Thyroid gland (tissue), 4 donors: ENCODE measurements at regions not wholly inside any gene's neighbourhood (a gene's known extent, or its start where the extent isn't known, plus 50 kb on each side); places are given as distances from the start of the nearest gene placed in this dataset.

ENCODE experiments used
- DNase-seq, 2 donors: peaks; one replicate each; pipeline ENCODE4 v3.0.0-alpha.2; 2019
- H3K27ac ChIP-seq, 3 donors: fragments of 200-600 bp; sonication (generic); 1 replicate in 2 of 3; 2 replicates in 1 of 3; pipeline ENCODE4 v1.5.1; 2016 to 2019; ENCODE audit warnings: mild to moderate bottlenecking in 1 of 3, moderate library complexity in 1 of 3
- H3K27me3 ChIP-seq: fragments of 200-600 bp; sonication (generic); one replicate; pipeline ENCODE4 v1.5.1; 2019
- H3K36me3 ChIP-seq, 2 donors: fragments of 200-600 bp; sonication (generic); one replicate each; pipeline ENCODE4 v1.5.1; 2016 to 2019
- H3K4me1 ChIP-seq, 2 donors: fragments of 200-600 bp; sonication (generic); one replicate each; pipeline ENCODE4 v1.5.1; 2017 to 2019
- H3K4me3 ChIP-seq, 3 donors: fragments of 200-600 bp; sonication (generic); replicated peaks in 1 of 3; 1 replicate in 2 of 3; 2 replicates in 1 of 3; pipeline ENCODE4 v1.5.1; 2016; ENCODE audit warnings: mild to moderate bottlenecking in 1 of 3
- H3K9me3 ChIP-seq: fragments of 200-600 bp; sonication (generic); one replicate; pipeline ENCODE4 v1.5.1; 2017
- POLR2A ChIP-seq, 2 donors: fragments of 450-650 bp; IDR thresholded peaks; one replicate each; pipeline ENCODE4 v1.6.1; 2017; ENCODE audit warnings: antibody characterized with exemption in 2 of 2, mild to moderate bottlenecking in 2 of 2, moderate library complexity in 1 of 2
- WGBS, 2 donors: methylation state at CpG; one replicate each; pipeline ENCODE4 v1.1.5; 2017; 5-methylcytosine and 5-hydroxymethylcytosine counted together
- intact Hi-C: fragments of 100-400 bp; cut with DNase I; formaldehyde crosslinking; loops from one replicate; pipeline ENCODE4 v1.15.1; 2023
- TF ChIP-seq, protein P1 (sequence below), 6 experiments: fragments of 200-600 bp in 3 of 6; fragments of 450-650 bp in 3 of 6; sonication (generic) in 3 of 6; IDR thresholded peaks; one replicate each; pipeline ENCODE4 v1.5.1; 2016 to 2019; ENCODE audit warnings: antibody characterized with exemption in 6 of 6, mild to moderate bottlenecking in 2 of 6, inconsistent platforms in 1 of 6, moderate library complexity in 1 of 6

GRCh38 chr2:181326661-181327060 is 130.5 kb upstream of the ITGA4 start:
- Histone ChIP-seq H3K4me3 (no peak overlapping the region), H3K36me3 (no peaks in the 10 kb centered on the region), H3K27me3 (no peaks in the 10 kb centered on the region), H3K27ac (no peak overlapping the region), H3K4me1 (no peaks in the 10 kb centered on the region), H3K9me3 (no peaks in the 10 kb centered on the region)
- no peak for DNase-seq
- TF ChIP-seq POLR2A (IDR thresholded peaks at IDR 0.05) = no peak
- intact Hi-C loops = no loop called here
- 90% methylated on average over 2 of the region's 2 CpGs for WGBS, 2 donors

GRCh38 chr2:181330286-181330685 is 126.9 kb upstream of the ITGA4 start:
- TF ChIP-seq, protein P1, sequence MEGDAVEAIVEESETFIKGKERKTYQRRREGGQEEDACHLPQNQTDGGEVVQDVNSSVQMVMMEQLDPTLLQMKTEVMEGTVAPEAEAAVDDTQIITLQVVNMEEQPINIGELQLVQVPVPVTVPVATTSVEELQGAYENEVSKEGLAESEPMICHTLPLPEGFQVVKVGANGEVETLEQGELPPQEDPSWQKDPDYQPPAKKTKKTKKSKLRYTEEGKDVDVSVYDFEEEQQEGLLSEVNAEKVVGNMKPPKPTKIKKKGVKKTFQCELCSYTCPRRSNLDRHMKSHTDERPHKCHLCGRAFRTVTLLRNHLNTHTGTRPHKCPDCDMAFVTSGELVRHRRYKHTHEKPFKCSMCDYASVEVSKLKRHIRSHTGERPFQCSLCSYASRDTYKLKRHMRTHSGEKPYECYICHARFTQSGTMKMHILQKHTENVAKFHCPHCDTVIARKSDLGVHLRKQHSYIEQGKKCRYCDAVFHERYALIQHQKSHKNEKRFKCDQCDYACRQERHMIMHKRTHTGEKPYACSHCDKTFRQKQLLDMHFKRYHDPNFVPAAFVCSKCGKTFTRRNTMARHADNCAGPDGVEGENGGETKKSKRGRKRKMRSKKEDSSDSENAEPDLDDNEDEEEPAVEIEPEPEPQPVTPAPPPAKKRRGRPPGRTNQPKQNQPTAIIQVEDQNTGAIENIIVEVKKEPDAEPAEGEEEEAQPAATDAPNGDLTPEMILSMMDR (IDR thresholded peaks at IDR 0.05) = no peak
- TF ChIP-seq POLR2A (IDR thresholded peaks at IDR 0.05) = no peak
- no peak for DNase-seq
- Histone ChIP-seq H3K27ac (no peak overlapping the region), H3K4me1 (no peaks in the 10 kb centered on the region), H3K27me3 (no peaks in the 10 kb centered on the region), H3K9me3 (no peaks in the 10 kb centered on the region), H3K4me3 (no peak overlapping the region), H3K36me3 (no peaks in the 10 kb centered on the region)
- intact Hi-C loops = no loop called here
- WGBS, 2 donors = 81 to 85% methylated on average over 1 of the region's 1 CpG

GRCh38 chr2:181332044-181332605 is 125.1 kb upstream of the ITGA4 start:
- Histone ChIP-seq H3K36me3 (no peaks in the 10 kb centered on the region), H3K4me3 (no peak overlapping the region), H3K27ac (no peak overlapping the region), H3K4me1 (no peaks in the 10 kb centered on the region), H3K9me3 (no peaks in the 10 kb centered on the region), H3K27me3 (no peaks in the 10 kb centered on the region)
- TF ChIP-seq POLR2A (IDR thresholded peaks at IDR 0.05) = no peak
- TF ChIP-seq, protein P1 (IDR thresholded peaks at IDR 0.05) = no peak
- no peak for DNase-seq
- intact Hi-C loops = no loop called here
- 81 to 83% methylated on average over 3 of the region's 3 CpGs for WGBS, 2 donors

DNA sequence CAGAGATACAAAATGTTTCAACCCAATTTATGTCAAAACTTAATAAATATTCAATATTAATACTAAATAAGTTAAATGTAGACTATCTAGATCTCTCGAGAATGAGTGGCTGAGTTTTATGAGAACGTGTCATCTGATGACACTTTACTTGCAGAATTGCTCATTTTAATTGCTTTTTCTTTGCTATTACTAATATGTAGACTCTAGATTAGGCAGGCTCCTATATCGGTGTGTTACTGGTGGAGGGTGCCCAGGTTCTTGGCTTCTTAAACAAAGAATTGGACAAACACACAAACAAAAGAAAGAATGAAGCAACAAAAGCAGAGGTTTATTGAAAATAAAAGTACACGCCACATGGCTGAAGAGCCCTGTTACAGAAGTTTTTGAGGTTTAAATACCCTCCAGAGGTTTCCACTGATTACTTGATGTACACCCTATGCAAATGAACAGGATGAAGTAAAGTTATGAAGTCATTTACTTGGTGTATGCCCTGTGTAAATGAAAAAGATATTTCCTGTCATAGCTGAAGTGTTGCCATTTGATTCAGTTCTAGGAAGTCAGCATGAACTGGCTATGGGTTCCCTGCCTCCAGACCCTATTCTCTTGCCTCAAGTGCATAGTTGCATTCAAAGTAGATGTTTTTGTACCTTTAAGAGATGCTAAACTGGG is 122.9 kb upstream of the ITGA4 start:
- H3K4me1 ChIP-seq = no peaks in the 10 kb centered on the region
- intact Hi-C loops = no loop called here
- H3K36me3 ChIP-seq = no peaks in the 10 kb centered on the region
- H3K9me3 ChIP-seq = no peaks in the 10 kb centered on the region
- WGBS, 2 donors = 91 to 93% methylated on average over 4 of the region's 4 CpGs
- no peak overlapping the region for H3K27ac ChIP-seq
- no peak for DNase-seq
- H3K4me3 ChIP-seq = no peak overlapping the region
- no peak for TF ChIP-seq POLR2A (IDR thresholded peaks at IDR 0.05)
- TF ChIP-seq, protein P1 (IDR thresholded peaks at IDR 0.05) = no peak
- H3K27me3 ChIP-seq = no peaks in the 10 kb centered on the region

DNA sequence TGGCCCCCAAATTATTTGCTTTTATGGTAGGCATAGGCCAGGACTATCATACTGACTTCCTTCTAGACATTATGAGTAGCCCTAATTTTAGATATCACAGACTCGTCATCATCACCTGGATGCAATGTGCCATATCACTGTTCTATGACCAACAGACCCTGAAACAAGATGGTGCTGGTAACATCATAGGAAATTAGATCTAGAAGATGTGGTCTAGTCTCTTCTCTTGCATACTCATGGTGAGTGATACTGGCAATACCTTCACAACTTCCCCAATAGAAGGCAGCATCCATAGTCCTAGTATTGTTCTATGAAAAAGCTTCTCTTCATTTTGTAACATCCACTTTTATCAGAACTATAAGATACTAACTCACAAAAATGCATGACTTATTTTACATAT is 116.3 kb upstream of the ITGA4 start:
- H3K4me1 ChIP-seq = no peaks in the 10 kb centered on the region
- H3K27me3 ChIP-seq = no peaks in the 10 kb centered on the region
- intact Hi-C loops = no loop called here
- no peaks in the 10 kb centered on the region for H3K36me3 ChIP-seq
- DNase-seq = no peak
- TF ChIP-seq POLR2A (IDR thresholded peaks at IDR 0.05) = no peak
- TF ChIP-seq, protein P1 (IDR thresholded peaks at IDR 0.05) = no peak
- WGBS, 2 donors = 88 to 92% methylated on average over 1 of the region's 1 CpG
- no peak overlapping the region for H3K4me3 ChIP-seq
- H3K9me3 ChIP-seq = no peaks in the 10 kb centered on the region
- H3K27ac ChIP-seq = no peak overlapping the region
